ENCODE measurements at regions not wholly inside any gene's neighbourhood (a gene's known extent, or its start where the extent isn't known, plus 50 kb on each side); places are given as distances from the start of the nearest gene placed in this dataset.

DNA sequence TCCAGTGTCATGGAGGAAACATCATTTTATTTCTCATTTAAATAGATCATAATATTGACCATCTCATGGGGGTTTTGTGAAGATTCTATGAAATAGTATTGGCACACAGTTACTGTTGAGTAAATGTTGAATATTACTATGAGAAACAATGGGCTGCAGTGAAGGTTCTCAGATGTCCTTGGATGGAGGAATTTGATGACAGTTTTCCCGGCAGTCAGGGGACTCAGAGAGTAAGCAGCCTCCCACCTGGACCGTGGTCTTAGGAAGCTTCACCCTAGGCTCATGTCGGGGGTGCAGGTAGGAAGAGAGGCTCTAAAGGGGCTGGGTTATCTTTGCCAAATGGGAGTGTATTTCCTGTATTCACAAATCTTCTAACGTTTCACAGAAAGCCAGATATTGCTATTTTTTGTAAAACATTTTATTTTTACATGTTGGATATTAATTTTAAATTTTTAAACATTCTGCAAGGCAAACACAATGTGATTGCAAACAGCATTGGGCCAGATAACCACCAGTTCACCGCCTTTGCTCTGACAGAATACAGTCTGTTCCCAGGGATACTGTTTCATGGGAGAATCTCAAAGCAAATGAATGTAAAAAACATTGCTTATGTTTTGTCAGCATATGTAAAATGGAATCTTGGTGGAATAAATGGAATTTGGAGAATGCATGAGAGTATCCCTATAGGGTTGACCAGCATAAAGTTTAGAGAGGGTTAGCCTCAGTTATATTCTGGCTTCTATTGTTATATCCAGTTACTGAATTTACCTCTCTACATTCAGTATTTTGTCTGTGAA is 380.8 kb upstream of the TMEM132C start:
- TF ChIP-seq, protein P1, sequence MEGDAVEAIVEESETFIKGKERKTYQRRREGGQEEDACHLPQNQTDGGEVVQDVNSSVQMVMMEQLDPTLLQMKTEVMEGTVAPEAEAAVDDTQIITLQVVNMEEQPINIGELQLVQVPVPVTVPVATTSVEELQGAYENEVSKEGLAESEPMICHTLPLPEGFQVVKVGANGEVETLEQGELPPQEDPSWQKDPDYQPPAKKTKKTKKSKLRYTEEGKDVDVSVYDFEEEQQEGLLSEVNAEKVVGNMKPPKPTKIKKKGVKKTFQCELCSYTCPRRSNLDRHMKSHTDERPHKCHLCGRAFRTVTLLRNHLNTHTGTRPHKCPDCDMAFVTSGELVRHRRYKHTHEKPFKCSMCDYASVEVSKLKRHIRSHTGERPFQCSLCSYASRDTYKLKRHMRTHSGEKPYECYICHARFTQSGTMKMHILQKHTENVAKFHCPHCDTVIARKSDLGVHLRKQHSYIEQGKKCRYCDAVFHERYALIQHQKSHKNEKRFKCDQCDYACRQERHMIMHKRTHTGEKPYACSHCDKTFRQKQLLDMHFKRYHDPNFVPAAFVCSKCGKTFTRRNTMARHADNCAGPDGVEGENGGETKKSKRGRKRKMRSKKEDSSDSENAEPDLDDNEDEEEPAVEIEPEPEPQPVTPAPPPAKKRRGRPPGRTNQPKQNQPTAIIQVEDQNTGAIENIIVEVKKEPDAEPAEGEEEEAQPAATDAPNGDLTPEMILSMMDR (IDR thresholded peaks at IDR 0.05; ENCODE audit: low read depth, low read length): no peak
- no peak for DNase-seq (ENCODE audit: low read depth in 2 of 2)
- H3K4me3 ChIP-seq (replicated peaks in 1 of 2; ENCODE audit: low read depth in 2 of 2, low read length in 2 of 2): no peak overlapping the region

DNA sequence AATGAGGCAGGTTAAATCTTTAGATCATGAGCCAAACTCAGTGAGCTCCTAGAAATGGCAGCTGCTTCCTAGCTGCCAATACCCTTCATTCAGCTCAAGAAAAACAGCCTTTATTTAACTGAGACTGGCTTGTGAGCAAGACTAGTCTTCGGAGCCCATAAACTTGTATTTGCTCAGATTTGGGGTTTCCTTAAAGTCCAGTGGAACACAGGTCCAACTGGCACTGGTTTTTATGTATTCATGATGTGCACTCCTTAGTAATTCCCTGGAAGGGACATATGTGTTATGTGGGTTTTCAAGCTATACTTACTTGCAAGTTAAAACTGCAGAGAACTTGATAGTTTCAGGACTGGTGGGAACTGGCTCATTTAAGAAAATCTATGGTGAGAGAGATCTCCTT is 380.1 kb upstream of the TMEM132C start:
- no peak for DNase-seq (ENCODE audit: low read depth in 2 of 2)
- H3K4me3 ChIP-seq (replicated peaks in 1 of 2; ENCODE audit: low read depth in 2 of 2, low read length in 2 of 2): no peak overlapping the region
- TF ChIP-seq, protein P1 (IDR thresholded peaks at IDR 0.05; ENCODE audit: low read depth, low read length): no peak

DNA sequence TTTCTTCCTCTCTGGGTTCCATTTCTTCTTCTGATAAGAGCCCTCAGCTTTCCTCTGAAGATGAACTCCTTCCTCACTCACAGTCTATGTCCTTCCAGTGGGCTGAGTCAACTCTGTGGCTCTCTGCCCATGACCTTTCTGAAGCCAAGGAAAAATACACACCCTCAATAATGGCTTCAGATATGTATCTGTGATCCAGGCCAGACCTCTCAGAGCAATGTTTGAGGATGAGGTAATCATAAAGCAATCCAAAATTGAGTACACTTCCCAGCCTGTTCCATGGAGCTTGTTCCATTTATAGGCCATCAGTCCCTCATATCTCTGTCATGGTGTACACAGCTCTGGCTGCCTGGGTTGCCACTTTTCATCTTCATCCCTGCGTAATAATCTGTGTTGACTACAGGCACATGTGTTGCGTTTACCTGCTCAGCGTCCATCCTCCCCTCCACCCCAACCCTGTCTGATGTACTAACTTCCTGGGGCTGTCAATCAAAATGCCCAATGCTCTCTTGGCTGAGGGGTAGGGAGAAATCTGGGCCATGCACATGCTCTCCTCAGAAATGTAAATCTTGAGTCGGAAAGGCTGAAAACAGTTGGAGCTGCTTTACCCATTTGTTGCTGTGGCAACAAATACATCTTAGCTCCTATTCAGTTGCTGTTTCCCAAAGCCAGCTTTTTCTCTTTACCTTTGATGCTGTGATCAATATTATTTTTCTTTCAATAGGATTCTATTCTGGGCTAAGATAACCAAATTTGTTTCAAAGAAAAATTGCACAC is 377.8 kb upstream of the TMEM132C start:
- H3K4me3 ChIP-seq (replicated peaks in 1 of 2; ENCODE audit: low read depth in 2 of 2, low read length in 2 of 2): no peak overlapping the region
- TF ChIP-seq, protein P1 (IDR thresholded peaks at IDR 0.05; ENCODE audit: low read depth, low read length): no peak
- no peak for DNase-seq (ENCODE audit: low read depth in 2 of 2)

DNA sequence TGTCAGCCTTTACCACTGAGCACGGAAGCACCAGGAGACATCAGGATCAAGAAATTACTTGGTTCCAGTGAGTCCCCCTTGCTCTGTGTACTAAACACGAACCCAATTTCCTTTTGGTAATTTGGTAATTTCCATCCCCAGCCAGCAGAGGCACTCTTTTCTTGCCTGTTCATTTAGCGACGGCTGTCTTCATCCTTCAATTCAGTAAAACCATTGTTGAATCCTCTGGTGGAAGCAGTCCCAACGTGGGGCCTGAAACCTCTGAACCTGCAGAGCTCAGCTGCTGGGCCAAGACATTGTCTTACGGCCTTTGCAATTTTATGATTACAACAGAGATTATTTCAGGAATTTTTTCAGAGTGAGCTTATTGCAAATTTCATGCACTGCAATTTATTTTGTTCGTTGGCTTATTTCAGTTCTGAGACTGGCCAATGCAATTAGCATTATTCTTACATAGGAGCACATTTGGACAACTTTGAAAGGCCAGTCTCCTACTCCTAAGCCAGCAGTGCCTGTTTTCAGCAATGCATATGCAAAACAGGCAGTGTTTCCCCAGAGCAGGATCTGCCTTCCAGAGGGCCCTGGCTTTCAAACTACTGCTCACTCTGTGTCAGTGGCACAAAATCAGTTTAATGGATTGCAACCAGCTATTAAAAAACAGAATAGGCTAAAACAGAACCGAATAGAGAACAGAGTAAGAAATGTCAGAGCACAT is 372.9 kb upstream of the TMEM132C start:
- no peak for DNase-seq (ENCODE audit: low read depth in 2 of 2)
- no peak overlapping the region for H3K4me3 ChIP-seq (replicated peaks in 1 of 2; ENCODE audit: low read depth in 2 of 2, low read length in 2 of 2)
- TF ChIP-seq, protein P1 (IDR thresholded peaks at IDR 0.05; ENCODE audit: low read depth, low read length): no peak

DNA sequence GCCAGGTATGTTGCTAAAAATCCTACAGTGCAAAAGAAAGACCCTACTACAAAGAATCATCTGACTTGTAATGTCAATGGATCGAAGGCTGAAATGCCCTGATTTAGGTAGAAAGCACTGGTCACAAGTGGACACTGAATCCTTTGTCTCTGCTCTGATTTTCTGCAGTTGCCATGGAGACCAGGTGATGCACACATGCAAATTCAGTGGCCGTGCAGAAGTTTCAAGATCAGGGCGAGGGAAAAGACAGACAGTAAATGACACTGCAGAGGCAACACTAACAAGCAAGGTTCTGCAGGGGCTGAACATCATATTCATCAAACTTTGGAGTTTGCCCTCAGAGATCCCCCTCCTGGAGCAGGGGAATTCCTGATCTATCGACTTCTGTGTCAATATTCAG is 370.3 kb upstream of the TMEM132C start:
- no peak overlapping the region for H3K4me3 ChIP-seq (replicated peaks in 1 of 2; ENCODE audit: low read depth in 2 of 2, low read length in 2 of 2)
- DNase-seq (ENCODE audit: low read depth in 2 of 2): no peak
- TF ChIP-seq, protein P1 (IDR thresholded peaks at IDR 0.05; ENCODE audit: low read depth, low read length): no peak

DNA sequence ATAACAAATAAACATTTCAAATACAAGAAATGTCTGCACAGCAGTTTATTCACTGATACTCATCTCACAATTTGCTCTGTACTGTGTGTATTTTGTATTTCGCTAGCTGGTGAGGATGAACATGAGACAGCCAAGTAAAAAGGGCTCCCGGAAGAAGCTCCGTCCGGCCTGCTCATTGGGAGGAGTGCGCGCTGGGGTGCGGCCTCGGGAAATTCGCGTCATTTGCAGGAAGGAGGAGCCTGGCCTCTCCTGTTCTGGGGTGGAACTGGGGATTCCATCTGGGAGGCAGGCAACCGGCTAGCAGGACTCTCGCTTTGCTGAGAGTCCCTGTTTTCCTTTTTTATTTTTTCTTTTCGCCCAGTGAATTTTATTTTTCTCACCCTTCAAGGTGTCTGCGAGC is 368.4 kb upstream of the TMEM132C start:
- TF ChIP-seq, protein P1 (IDR thresholded peaks at IDR 0.05; ENCODE audit: low read depth, low read length): no peak
- no peak for DNase-seq (ENCODE audit: low read depth in 2 of 2)
- no peak overlapping the region for H3K4me3 ChIP-seq (replicated peaks in 1 of 2; ENCODE audit: low read depth in 2 of 2, low read length in 2 of 2)

Data from cardiac fibroblast (primary cell).